Keratinocyte (primary cell): ENCODE measurements at regions not wholly inside any gene's neighbourhood (a gene's known extent, or its start where the extent isn't known, plus 50 kb on each side); places are given as distances from the start of the nearest gene placed in this dataset.

Source experiments
- DNase-seq: peaks from one replicate; pipeline ENCODE4 v3.0.0-alpha.2; 2011; ENCODE audit warnings: low read depth, missing footprints, low spot score
- FAIRE-seq: peaks from 2 replicates; lab custom pipeline; 2011; peaks lifted over from hg19 to GRCh38; lab: Jason Lieb, UNC
- H2AFZ ChIP-seq: 2 replicates; pipeline ENCODE4 v1.6.0; 2012; ENCODE audit warnings: low read length, control low read depth, inconsistent platforms; ENCODE audit not compliant: control insufficient read depth
- H3K27ac ChIP-seq: 2 replicates; pipeline ENCODE4 v1.5.1; 2011; ENCODE audit warnings: low read length; ENCODE audit not compliant: control insufficient read depth, insufficient read depth
- H3K27me3 ChIP-seq: 3 replicates; pipeline ENCODE4 v1.6.0; 2011; ENCODE audit warnings: low read length; ENCODE audit not compliant: control insufficient read depth, insufficient read depth; ENCODE audit errors: extremely low read depth
- H3K36me3 ChIP-seq, 2 experiments: 2 replicates in 1 of 2; 3 replicates in 1 of 2; pipeline ENCODE4 v1.5.1; 2011; ENCODE audit warnings: low read length in 2 of 2, mild to moderate bottlenecking in 1 of 2; ENCODE audit not compliant: control insufficient read depth in 2 of 2, insufficient read depth in 2 of 2; ENCODE audit errors: extremely low read depth in 1 of 2
- H3K4me1 ChIP-seq: 3 replicates; pipeline ENCODE4 v1.5.1; 2011; ENCODE audit warnings: low read length; ENCODE audit not compliant: control insufficient read depth, insufficient read depth; ENCODE audit errors: extremely low read depth
- H3K4me2 ChIP-seq: 3 replicates; pipeline ENCODE4 v1.6.0; 2011; ENCODE audit warnings: low read depth, low read length; ENCODE audit not compliant: control insufficient read depth, insufficient read depth; ENCODE audit errors: extremely low read depth
- H3K4me3 ChIP-seq, 3 experiments: fragments of 200-600 bp in 1 of 3; sonication (generic) in 1 of 3; 2 replicates in 2 of 3; 3 replicates in 1 of 3; pipeline ENCODE4 v1.5.1; 2011 to 2016; ENCODE audit warnings: low read length in 3 of 3, mild to moderate bottlenecking in 3 of 3, control low read depth in 2 of 3, inconsistent platforms in 1 of 3, low read depth in 1 of 3, mixed read lengths in 1 of 3, mixed run types in 1 of 3, moderate library complexity in 1 of 3; ENCODE audit not compliant: control insufficient read depth in 2 of 3, insufficient read depth in 2 of 3; ENCODE audit errors: extremely low read depth in 1 of 3
- H3K79me2 ChIP-seq: 2 replicates; pipeline ENCODE4 v1.6.0; 2012; ENCODE audit warnings: low read length; ENCODE audit not compliant: control insufficient read depth, insufficient read depth
- H3K9ac ChIP-seq: 3 replicates; pipeline ENCODE4 v1.6.0; 2011; ENCODE audit warnings: low read length; ENCODE audit not compliant: control insufficient read depth, insufficient read depth; ENCODE audit errors: extremely low read depth
- H3K9me1 ChIP-seq: 3 replicates; pipeline ENCODE4 v1.6.0; 2011; ENCODE audit warnings: low read length; ENCODE audit not compliant: control insufficient read depth, insufficient read depth; ENCODE audit errors: extremely low read depth
- H3K9me3 ChIP-seq: 2 replicates; pipeline ENCODE4 v1.5.1; 2012; ENCODE audit warnings: low read depth, low read length; ENCODE audit not compliant: control insufficient read depth
- H4K20me1 ChIP-seq: 3 replicates; pipeline ENCODE4 v1.6.0; 2011; ENCODE audit warnings: low read length; ENCODE audit not compliant: control insufficient read depth, insufficient read depth; ENCODE audit errors: extremely low read depth
- EZH2 ChIP-seq: IDR thresholded peaks from one replicate; pipeline ENCODE4 v1.6.1; 2012; ENCODE audit warnings: inconsistent platforms, mild to moderate bottlenecking, low read length, moderate library complexity
- dilution Hi-C: fragments of 300-500 bp; cut with MboI; formaldehyde crosslinking; loops from one replicate; pipeline ENCODE4 v1.7.0; 2020; ENCODE audit warnings: low sequenced_read_pairs; ENCODE audit not compliant: extremely low pct_ligation_motif_present
- TF ChIP-seq, protein P1 (sequence below), 3 experiments: IDR thresholded peaks in 1 of 3; conservative IDR thresholded peaks in 1 of 3; optimal IDR thresholded peaks in 1 of 3; 2 replicates in 2 of 3; 3 replicates in 1 of 3; pipeline versions ENCODE3 to v1.5.1; 2011; ENCODE audit warnings: low read length in 3 of 3, mild to moderate bottlenecking in 3 of 3, moderate library complexity in 2 of 3, control low read depth in 1 of 3, inconsistent platforms in 1 of 3; ENCODE audit not compliant: insufficient read depth in 2 of 3; ENCODE audit errors: extremely low read depth in 1 of 3

DNA sequence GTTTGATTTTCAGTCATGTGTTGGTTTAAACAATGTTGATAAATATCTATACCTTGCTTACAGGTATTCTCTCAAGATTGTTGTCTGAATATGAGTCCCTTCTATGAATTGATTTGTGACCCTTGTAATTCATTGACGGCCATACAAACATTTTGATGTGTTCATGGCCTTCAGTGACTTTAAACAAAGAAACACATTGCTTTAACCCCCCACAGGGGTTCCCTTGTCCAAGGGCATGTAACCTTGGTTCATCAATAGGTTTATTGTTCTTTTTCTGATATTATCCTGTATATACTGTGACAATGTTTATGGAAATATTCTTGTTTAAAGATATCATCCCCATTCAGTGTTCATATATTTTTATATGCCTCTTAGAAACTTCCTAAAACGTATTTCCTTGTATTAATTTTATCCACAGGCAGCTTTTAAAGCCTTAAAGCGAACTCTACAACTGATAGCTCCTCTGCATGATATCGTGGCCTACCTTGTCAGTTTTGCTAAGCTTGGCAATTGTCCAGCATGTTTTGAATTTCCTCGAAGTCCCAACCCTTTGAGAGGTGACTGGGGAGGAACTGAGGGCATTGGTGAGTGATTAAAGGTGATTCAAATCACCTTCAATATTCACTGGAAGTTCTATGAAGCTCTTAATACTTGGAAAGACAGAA lies 87.0 kb downstream of the CD164 start:
- H3K4me2 ChIP-seq = no peak overlapping the region
- no peaks in the 10 kb centered on the region for H3K27me3 ChIP-seq
- DNase-seq (no peak), FAIRE-seq (no peak)
- TF ChIP-seq, protein P1, sequence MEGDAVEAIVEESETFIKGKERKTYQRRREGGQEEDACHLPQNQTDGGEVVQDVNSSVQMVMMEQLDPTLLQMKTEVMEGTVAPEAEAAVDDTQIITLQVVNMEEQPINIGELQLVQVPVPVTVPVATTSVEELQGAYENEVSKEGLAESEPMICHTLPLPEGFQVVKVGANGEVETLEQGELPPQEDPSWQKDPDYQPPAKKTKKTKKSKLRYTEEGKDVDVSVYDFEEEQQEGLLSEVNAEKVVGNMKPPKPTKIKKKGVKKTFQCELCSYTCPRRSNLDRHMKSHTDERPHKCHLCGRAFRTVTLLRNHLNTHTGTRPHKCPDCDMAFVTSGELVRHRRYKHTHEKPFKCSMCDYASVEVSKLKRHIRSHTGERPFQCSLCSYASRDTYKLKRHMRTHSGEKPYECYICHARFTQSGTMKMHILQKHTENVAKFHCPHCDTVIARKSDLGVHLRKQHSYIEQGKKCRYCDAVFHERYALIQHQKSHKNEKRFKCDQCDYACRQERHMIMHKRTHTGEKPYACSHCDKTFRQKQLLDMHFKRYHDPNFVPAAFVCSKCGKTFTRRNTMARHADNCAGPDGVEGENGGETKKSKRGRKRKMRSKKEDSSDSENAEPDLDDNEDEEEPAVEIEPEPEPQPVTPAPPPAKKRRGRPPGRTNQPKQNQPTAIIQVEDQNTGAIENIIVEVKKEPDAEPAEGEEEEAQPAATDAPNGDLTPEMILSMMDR (optimal IDR thresholded peaks at IDR 0.05 in 1 of 3, IDR thresholded peaks at IDR 0.05 in 1 of 3, conservative IDR thresholded peaks at IDR 0.05 in 1 of 3; ENCODE audit: extremely low read depth in 1 of 3, insufficient read depth in 2 of 3, low read length in 3 of 3) = no peak
- TF ChIP-seq EZH2 = no peak
- H3K9me3 ChIP-seq = no peaks in the 10 kb centered on the region
- H4K20me1 ChIP-seq = no peaks in the 10 kb centered on the region
- H3K9ac ChIP-seq = no peak overlapping the region
- H3K4me1 ChIP-seq = peaks cover 4% of the 10 kb centered on the region
- H3K4me3 ChIP-seq = no peak overlapping the region
- no peaks in the 10 kb centered on the region for H3K36me3 ChIP-seq
- no peaks in the 10 kb centered on the region for H3K9me1 ChIP-seq
- no peaks in the 10 kb centered on the region for H3K79me2 ChIP-seq
- no peak overlapping the region for H3K27ac ChIP-seq
- dilution Hi-C loops = no loop called here
- no peak overlapping the region for H2AFZ ChIP-seq

DNA sequence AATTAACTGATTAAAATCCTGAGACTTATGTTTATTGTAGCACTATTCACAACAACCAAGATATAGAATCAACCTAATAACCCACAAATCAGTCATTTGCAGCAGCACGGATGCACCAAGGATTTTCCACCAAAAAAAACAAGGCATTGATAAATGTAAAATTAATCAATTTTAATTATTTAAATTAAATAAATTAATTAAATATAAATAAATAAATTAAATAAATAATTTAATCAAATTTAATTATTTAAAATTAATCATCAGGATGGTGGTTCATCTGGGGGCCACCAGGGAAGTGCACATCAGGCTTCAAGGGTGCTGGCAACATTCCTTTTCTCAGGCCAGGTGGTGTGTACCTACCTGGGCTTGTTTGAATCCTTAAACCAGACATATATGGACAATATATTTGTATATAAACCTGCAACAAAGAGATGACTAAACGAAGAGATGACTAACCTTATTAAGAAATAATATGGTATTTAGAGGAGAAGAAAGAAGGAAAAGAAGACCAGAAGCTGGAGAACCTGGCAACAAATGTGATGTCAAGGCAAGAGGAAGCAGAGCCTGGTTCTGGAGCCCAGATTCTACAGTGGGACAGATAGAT lies 89.2 kb downstream of the CD164 start:
- Histone ChIP-seq H2AFZ (no peak overlapping the region), H3K27me3 (peaks cover 2% of the 10 kb centered on the region), H3K4me3 (no peak overlapping the region), H3K4me2 (no peak overlapping the region), H3K27ac (no peak overlapping the region), H3K9ac (no peak overlapping the region), H3K9me3 (no peaks in the 10 kb centered on the region), H3K9me1 (no peaks in the 10 kb centered on the region), H4K20me1 (no peaks in the 10 kb centered on the region), H3K79me2 (no peaks in the 10 kb centered on the region), H3K36me3 (no peaks in the 10 kb centered on the region), H3K4me1 (peaks cover 4% of the 10 kb centered on the region)
- dilution Hi-C loops = no loop called here
- FAIRE-seq = no peak
- TF ChIP-seq, protein P1 (optimal IDR thresholded peaks at IDR 0.05 in 1 of 3, IDR thresholded peaks at IDR 0.05 in 1 of 3, conservative IDR thresholded peaks at IDR 0.05 in 1 of 3; ENCODE audit: extremely low read depth in 1 of 3, insufficient read depth in 2 of 3, low read length in 3 of 3) = no peak
- no peak for TF ChIP-seq EZH2
- DNase-seq = no peak
